Bone marrow (tissue), 2 donors: ENCODE measurements at regions not wholly inside any gene's neighbourhood (a gene's known extent, or its start where the extent isn't known, plus 50 kb on each side); places are given as distances from the start of the nearest gene placed in this dataset.
"Not testable (repeated sequence)": the region's sequence is repeated elsewhere in the genome, so short reads cannot be mapped to it uniquely, and the experiment has no call there.

Source experiments
- DNase-seq, 2 donors: peaks; one replicate each; lab custom pipeline; 2025; lab: John Stamatoyannopoulos, UW

DNA sequence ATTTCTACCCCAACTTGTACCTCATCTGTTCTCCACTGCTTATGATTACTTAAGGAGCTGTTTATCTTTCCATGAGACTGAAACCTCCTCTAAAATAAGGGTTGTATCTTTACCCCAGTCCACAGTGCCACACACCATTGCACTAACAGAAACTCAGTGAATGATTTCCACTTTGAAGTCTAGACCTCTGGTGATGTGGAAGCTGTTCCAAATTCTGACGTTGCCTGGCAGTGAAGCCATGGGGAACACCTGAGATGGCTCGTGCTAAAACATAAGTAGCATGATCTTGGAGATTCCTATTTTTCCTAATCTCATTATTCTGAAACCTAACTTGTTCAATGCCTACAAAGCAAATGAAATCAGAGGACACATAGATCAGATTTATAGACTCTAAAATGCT lies 583.2 kb downstream of the EBF1 start:
- DNase-seq, result no peak

DNA sequence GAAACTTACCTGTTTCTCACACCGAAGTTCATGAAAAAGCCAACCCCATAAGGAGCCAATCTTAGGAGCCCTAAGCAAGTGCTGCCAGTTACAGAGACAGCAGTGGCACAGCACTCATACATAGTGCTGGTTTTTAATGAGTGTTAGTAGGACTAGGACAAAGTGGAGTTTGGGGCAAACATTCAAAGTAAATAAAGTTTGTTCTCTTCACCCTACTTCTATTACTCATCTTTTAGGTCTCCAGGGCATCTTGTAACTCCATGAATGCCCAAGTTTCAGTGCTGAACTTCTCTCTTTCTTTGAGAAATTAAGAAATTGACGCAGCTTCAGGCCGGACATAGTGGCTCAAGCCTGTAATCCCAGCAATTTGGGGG lies 584.7 kb downstream of the EBF1 start:
- DNase-seq, result no peak

DNA sequence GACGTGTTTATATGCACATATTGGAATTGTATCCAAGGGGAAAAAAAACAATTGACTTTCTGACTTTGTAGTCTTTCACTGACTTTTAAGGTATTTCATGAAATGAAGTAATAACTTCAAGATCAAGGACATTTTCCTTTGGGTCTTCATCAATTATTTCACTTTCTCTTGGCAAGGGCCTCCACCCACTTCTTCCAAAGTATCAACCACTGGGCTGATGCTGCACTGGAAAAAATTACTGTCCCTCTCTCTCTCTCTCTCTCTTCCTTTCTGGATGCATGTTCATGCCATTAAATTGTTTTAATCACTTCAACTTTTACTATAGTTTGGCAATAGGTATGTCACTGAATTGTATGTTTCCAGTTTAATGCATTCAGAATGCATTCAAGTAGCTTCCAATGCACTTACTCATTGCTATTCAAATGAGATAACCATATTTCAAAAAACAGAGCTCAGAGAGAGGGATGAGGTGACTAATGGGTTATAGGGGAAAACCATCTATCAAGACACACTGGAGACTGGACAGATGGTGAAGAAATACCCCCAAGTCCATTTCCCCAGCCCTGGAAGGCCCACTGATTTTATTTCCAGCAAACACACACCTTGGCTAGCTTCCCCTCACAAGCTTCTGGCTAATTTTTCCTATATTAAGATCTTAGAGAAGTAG lies 585.3 kb downstream of the EBF1 start:
- no peak for DNase-seq

DNA sequence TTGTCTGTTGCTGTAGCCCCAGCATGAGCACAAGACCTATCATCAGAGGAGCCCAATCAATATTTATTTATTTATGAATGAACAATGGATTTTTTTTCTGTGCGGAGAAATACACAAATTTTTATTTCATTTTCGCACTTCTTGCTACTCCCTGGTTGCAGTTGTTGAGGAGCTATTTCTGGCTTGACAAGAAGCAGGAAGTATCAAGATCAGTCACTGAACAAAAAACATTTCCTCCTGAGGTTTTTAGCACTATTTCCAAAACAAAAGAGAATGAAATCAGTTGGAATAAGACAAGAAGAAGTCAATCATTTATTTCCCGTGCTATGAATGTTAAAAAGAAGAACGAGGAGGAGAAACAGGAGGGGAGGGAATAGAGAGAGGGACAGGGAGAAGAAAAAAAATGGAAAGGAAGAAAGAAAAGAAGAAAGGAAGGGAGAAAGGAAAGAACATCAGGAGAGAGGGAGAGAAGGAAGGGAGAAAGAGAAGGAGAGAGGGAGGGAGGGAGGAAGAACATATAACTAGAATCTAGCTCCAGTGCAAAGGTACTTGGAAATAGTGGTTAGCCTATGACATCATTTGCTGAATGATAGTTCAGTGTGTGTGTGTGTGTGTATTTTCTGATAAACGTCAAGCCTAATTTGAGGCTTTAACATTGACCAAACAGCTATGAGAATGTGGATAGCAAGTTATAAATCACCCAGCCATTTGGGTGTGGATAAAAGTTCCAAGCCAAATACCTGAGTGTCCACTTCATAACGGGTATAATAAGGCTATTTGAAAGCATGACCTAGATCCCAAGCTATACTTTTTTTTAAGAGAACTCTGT lies 586.0 kb downstream of the EBF1 start:
- DNase-seq, result no peak

DNA sequence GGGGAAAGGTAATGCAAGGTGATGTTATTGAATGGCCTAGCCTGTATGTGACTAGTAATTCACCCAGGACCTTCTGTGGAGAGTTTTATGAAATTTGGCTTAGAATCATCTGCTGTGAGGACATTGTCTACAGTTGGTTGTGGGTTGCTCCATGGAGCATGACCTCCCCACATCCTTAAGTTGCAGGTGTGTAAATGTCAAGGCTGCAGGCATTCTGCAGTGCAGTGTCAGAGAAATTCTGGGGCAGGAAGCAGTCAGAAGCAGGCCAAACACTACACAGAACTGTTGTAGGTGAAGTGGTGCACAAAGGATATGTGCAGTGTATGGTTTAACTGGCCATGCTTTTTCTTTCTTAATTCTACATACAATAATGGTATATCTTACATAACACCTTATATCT lies 588.3 kb downstream of the EBF1 start:
- DNase-seq, result no peak

DNA sequence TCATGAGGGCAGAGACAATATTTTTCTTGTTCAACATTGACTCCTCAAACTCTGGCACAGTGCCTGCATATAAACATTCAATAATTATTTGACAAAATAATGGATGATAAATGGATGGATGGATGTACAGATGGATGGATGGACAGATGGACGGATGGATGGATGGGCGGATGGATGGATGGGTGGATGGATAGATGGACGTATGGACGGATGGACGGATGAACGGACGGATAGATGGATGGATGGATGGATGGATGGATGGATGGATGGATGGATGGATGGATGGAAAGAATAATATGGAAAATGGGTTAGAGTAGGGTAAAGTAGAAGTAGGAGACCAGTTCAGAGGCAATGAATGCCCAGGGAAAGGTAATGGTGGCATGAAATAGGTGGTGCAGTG lies 589.2 kb downstream of the EBF1 start:
- DNase-seq, result no peak

DNA sequence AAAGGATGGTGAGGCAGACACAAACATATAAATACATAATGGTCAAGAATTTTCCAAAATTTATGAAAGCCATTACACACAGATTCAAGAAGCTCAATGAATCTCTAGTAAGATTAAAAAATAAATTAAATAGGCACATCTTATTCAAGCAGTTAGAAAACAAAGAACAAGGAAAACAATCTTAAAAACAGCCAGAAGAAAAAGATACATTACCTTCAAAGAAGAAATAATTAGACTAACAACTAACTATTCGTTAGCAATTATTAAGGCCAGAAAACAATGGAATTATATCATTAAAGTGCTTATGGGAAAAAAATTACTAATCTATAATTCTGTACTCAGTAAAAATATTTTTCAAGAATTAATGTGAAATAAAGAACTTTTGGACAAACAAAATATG lies 593.1 kb downstream of the EBF1 start:
- no peak for DNase-seq

DNA sequence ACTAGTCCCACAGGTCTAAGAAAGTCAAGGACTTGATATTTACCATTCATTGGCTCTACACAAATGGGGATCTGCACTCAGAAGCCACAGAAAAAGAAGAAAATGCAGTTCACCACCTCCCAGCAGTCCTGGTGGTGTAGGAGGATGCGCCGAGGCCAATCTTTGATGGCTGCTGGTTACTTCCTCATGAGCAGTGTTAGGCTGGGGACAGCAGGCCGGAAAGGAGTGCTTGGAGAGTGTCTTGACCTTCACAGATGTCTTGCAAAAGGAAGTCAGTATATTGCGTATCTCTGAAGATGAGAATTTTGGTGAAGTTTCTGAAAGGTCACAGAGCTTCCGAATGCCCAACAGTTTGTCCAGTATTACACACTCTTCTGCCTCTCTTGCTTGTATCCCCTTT lies 597.0 kb downstream of the EBF1 start:
- no peak for DNase-seq

DNA sequence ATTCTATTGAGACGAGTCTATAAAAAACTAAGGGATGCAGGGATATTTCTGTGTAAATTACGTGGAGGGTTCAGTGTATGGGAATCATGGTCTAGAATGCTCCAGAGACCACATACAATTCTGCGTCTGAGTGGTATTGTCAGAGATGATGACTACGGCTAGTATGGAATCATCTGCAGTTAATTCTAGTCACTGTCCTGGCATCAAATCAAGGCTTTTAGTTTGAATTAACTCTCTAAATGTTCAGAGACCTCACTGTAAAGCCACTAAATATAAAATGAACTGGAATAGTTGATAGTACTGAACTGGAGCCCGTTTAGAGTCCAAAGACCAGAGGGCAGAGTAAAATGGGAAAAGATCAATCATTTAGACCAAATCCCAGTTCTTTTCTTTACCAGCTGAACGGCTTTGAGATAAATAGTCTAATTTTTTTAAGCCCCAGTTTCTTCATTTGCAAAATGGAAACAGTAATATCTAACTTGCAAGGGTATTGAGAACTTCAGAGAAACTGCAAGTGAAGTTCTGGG lies 599.8 kb downstream of the EBF1 start:
- DNase-seq, result no peak

DNA sequence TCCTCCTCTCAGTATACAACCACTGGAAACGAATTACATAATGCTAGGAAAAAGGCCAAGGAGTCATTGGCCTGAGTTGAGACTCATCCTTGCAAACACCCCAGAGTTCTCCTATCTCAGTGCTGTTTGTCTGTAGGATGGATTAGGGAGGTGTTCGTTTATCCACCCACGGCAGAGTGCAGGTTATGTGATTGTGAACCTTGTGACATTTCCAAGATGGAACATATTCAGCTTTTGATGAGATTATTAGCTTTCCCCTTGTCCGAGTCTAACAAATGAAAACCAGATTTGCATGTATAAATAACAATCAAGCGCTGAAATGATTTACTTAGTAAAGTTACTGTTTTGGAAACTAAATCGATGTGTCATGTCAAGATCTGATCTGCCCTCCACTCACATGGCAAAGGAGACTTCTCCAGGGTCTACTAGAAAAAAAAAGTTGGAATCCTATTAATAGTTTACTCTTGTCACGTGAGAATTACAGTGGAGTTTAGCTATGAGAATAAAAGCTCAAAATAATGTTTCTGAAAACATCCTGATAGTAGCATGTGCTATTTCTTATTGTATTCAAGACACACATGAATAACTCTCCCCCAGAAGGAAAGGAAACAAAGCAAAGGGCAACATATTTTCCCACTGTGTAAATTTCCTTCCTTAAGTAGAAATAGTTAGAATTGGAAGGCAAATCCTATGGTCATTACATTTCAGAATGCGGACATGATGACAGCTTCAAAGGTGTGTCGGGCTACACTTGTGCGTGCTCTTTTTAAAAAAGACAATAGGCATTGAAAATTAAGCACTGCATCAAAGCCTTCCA lies 600.4 kb downstream of the EBF1 start:
- no peak for DNase-seq

DNA sequence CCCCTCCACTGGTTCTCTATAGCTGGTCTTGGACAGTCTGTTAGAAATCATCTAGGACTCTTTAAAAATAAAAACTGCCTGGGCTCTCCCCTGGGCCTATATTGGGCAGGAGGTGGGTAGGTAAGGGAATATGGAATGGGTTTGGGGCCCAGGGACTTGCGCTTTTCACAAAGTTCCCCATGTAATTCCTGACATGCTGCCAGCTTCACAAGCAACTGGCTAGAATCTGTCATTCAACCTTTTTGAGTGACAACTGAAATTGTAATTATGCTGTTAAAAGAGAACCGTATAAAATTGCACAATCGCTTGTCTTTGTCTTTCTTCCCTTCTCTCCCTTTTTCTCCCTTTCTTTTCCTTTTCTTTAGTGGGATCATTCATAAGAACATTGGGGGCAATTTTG lies 603.1 kb downstream of the EBF1 start:
- DNase-seq, result no peak

DNA sequence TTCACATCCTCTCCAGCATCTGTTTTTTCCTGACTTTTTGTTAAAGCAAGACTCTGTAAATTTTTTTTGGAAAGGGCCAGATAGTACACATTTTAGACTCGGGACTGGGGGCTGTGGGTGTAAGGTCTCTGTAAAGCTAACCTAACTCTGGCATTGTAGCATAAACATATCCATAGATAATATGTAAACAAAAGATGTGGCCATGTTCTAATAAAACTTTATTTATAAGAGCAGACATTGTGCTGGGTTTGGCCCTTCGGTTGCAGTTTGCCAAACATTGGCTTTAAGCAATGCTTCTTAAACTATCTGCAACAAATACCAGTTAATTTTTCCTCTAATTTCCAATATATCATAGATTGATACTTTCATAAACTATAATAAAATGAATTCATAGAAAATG lies 605.2 kb downstream of the EBF1 start:
- no peak for DNase-seq

DNA sequence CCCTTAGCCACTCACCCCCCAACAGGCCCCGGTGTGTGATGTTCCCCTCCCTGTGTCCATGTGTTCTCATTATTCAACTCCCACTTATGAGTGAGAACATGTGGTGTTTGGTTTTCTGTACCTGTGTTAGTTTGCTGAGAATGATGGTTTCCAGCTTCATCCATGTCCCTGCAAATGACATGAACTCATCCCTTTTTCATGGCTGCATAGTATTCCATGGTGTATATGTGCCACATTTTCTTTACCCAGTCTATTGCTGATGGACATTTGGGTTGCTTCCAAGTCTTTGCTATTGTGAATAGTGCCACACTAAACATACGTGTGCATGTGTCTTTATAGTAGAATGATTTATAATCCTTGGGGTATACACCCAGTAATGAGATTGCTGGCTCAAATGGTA lies 605.7 kb downstream of the EBF1 start:
- DNase-seq, result not testable (repeated sequence)

DNA sequence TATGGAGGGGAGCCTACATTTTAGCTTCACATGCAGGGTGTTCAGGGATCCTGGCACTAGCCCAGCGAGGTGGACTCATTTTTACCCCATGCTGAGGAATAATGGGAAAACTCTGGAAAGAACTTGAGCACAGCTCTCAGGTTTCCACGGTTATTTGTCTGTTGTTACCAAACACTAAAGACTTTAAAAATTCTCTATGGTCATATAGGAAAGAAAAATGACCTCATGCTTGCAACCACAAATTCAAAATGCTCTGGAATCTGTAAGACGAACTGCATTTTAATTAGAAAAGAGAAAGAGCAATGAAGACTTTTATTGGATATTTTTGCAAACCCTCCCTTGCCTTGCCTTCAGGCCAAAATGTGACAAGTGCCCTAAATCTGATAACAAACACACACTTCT lies 606.9 kb downstream of the EBF1 start:
- no peak for DNase-seq

DNA sequence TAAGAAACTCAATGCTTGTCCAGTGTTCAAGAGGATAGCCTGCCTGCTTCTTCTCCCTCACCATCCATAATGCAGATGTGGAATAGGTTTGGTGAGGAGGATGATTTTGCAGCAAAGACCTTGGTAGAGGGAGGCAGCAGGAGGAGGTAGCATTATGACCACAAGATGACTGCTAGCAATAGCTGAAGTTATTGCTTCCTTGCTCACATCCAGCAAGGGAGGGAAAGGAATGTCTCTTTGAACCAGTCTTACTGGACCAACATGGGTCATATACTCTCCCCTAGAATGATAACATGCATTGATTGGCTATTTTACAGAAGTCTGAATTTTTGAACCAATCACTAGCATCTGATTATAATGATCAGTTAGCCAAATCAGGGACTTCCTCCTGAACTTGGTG lies 607.6 kb downstream of the EBF1 start:
- no peak for DNase-seq

DNA sequence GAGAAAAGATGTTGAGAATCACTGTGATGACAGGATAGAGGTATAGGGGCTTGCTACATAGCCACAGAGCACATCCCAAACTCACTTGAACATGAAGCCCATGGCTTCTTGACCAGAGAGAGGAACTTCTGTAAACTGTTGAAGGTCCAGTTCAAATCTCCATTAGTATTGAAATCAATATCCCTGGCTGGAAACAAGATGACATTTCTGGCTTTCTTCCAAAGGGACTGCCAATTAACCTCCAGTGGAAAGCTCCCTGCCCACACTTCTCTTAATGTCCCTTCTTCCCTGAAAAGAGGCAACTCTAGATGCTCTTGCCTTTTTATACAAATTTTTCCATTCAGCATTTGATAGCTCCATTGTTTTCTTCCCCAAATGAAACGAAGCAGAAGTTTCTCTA lies 612.1 kb downstream of the EBF1 start:
- no peak for DNase-seq

DNA sequence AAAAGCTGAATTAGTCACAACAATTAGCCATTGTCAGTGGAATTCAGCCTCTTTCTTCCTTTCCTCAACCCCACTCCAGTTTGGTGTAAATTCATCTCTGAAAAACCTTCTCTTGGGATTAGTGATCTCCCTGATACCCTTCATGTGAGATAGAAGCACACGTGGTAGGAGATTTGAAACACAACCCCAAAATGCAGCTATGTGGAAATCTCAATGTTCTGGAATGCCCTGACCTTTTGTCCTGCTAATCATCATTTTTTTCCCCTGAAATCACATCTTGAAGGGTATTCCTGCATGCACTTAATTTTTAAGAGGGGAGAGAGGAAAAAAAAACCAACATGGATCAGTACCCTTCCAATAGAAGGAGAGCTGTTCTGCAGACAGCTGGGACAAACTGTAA lies 612.6 kb downstream of the EBF1 start:
- DNase-seq, result no peak

DNA sequence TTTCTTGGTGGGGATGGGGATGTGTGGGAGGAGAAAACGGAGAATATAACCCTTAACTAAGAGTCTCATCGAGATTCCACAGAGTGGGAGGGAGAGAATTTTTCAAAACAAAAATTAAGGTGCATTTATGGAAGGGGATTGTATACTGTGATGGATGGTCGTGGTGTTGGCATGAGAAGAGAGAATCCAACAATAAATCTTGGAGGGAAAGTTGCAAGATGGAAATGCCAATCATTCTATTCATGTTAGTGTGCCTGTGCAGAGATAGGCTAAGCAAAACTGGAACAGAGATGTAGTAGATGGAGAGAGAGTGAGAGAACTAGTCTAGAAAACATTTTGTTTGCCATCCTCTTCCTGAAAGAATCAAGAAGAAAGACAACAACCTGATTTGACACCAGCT lies 613.1 kb downstream of the EBF1 start:
- no peak for DNase-seq

DNA sequence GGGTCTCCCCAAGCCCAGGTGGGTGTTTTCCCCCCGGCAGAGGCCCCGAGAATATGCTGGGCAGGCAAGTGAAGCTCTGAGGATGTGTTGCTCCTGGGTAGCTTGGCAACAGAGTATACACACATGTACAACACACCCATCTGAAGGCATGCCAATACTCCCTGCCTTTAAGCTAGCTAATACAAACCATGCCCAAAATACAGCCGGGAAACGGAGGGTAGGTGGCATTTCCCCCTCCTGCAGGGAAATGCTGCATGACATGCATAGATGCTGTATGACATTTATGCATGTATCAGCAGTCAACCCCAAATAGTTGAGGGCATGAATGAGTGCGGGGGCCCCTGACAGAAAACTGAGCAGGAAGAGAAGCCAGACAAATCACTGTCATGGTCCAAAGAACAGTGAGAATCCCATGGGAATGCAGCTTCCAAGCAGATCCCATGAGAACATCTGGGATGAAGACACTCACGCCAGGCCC lies 614.1 kb downstream of the EBF1 start:
- DNase-seq, result no peak

DNA sequence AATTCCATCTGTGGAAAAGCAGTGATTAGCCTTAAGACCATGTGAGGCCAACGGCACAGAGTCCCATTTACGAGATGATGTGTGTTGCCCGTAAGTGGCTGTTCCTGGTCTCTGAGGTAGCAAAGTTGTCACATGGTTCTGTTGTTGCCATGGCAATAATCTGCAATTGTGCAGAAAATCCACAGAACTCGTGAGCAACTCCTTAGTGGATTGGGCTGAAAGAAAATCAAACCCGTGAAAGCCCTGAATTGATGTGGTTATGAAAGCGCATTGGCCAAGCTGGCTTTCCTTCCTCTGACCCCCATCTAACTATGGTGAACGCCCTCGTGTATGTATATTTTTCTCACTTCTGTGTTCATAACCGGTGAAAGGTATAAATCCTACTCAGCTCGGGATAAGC lies 614.7 kb downstream of the EBF1 start:
- DNase-seq, result no peak

DNA sequence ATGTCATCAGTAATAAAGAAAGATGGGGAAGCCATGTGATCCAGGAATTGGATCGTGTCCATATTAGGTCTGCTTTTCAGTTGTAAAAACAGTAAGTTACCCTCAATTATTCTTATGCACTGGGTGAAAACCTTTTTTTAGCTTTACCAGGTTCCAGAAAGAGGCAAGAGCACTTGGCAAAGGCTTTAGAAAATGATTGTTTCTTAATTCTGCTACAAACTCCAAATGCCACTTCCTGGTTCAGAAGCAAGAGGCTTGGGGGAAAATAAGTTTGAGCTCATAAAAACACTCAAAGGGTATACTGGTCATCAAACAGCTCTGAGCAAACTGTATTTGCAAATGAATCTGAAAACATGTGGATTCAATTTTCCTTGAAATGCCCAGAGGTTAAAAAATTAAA lies 615.6 kb downstream of the EBF1 start:
- no peak for DNase-seq

DNA sequence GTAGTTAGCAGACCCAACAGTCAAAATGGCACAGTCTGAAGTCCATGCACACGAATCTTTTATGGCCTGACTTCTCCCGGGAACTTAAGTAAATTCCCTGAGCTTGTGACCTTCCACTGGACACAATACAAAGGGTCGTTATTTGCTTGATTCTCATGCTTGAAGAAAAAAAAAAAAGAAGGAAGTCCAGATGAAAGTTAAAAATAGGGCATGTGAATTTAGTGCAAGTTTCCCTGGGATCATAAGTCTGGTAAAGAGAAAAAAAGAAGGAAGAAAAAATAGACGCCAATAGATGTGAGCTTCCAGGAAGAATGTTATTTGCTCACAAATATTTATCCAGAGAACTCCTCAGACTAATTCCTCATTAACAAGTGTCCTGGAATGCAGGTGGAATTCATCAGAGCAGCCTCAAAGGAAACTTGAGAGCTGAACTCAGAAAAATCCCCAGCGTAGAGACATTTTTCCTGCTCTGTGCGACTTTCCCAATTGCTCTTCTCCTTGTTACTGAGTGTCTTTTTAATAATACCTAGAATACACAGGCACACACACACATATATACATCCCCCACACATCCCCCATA lies 616.3 kb downstream of the EBF1 start:
- DNase-seq, result no peak
